ENCODE measurements at regions not wholly inside any gene's neighbourhood (a gene's known extent, or its start where the extent isn't known, plus 50 kb on each side); places are given as distances from the start of the nearest gene placed in this dataset.

- TF ChIP-seq CENPT (CRISPR knock-in tag; IDR thresholded peaks at IDR 0.05; ENCODE audit: low read depth) = no peak
- no peak for TF ChIP-seq CEBPB (IDR thresholded peaks at IDR 0.05; ENCODE audit: borderline replicate concordance, low read depth, low read length)
- no peak for TF ChIP-seq EZH2 (conservative IDR thresholded peaks at IDR 0.05; ENCODE audit: low read depth, low read length)
- TF ChIP-seq NR2C2 (CRISPR knock-in tag; IDR thresholded peaks at IDR 0.05; ENCODE audit: borderline replicate concordance) = no peak
- TF ChIP-seq YY1 (IDR thresholded peaks at IDR 0.05; ENCODE audit: insufficient read depth, insufficient replicate concordance, low read depth, low read length) = no peak
Measured at GRCh38 chr1:29462096-29462495, 225.8 kb downstream of the PTPRU start.
